DOHH2 (cell line): ENCODE measurements at regions not wholly inside any gene's neighbourhood (a gene's known extent, or its start where the extent isn't known, plus 50 kb on each side); places are given as distances from the start of the nearest gene placed in this dataset.

Source experiments
- H3F3A ChIP-seq: fragments of 200-600 bp; sonication (generic), shearing (Covaris generic); 2 replicates; pipeline ENCODE4 v1.6.0; 2016; ENCODE audit warnings: antibody characterized with exemption, mild to moderate bottlenecking; ENCODE audit not compliant: control insufficient read depth, insufficient read depth
- H3K27ac ChIP-seq: fragments of 200-600 bp; sonication (generic); 2 replicates; pipeline ENCODE4 v1.5.1; 2014; ENCODE audit warnings: low read depth, mild to moderate bottlenecking, low read length, moderate library complexity
- H3K27me3 ChIP-seq: fragments of 200-600 bp; sonication (generic); 2 replicates; pipeline ENCODE4 v1.6.1; 2014; ENCODE audit warnings: mild to moderate bottlenecking, low read length, mixed read lengths; ENCODE audit not compliant: control insufficient read depth
- H3K36me3 ChIP-seq: fragments of 200-600 bp; sonication (generic); 2 replicates; pipeline ENCODE4 v1.6.1; 2014; ENCODE audit warnings: mild to moderate bottlenecking, low read length, moderate library complexity, mixed read lengths; ENCODE audit not compliant: control insufficient read depth
- H3K4me1 ChIP-seq: fragments of 200-600 bp; sonication (generic); 2 replicates; pipeline ENCODE4 v1.6.1; 2014; ENCODE audit warnings: mild to moderate bottlenecking, low read length, mixed read lengths; ENCODE audit not compliant: control insufficient read depth
- H3K4me2 ChIP-seq: fragments of 200-600 bp; sonication (generic); 2 replicates; pipeline ENCODE4 v1.6.0; 2014; ENCODE audit warnings: mild to moderate bottlenecking, low read length, moderate library complexity
- H3K4me3 ChIP-seq: fragments of 200-600 bp; sonication (generic); 2 replicates; pipeline ENCODE4 v1.5.1; 2014; ENCODE audit warnings: mild to moderate bottlenecking, low read length, mixed read lengths
- H3K79me2 ChIP-seq: fragments of 200-600 bp; sonication (generic); 2 replicates; pipeline ENCODE4 v1.6.1; 2014; ENCODE audit warnings: mild to moderate bottlenecking, low read length, mixed read lengths; ENCODE audit not compliant: control insufficient read depth
- H3K9me2 ChIP-seq: fragments of 200-600 bp; sonication (generic); replicated peaks from 2 replicates; pipeline ENCODE4 v1.6.1; 2014; ENCODE audit warnings: mild to moderate bottlenecking, low read length, mixed read lengths; ENCODE audit not compliant: control insufficient read depth
- H3K9me3 ChIP-seq: fragments of 200-600 bp; sonication (generic); 2 replicates; pipeline ENCODE4 v1.6.1; 2014; ENCODE audit warnings: antibody characterized with exemption, low read length, mixed read lengths; ENCODE audit not compliant: control insufficient read depth, insufficient read depth
- H4K20me1 ChIP-seq: fragments of 200-600 bp; sonication (generic); 2 replicates; pipeline ENCODE4 v1.6.0; 2014; ENCODE audit warnings: low read depth, mild to moderate bottlenecking, antibody characterized with exemption, low read length, moderate library complexity; ENCODE audit not compliant: control insufficient read depth, insufficient read depth
- EZH2phosphoT487 ChIP-seq: fragments of 200-600 bp; sonication (generic); IDR thresholded peaks from 2 replicates; pipeline ENCODE4 v1.6.1; 2017; ENCODE audit warnings: borderline replicate concordance, mild to moderate bottlenecking, antibody characterized with exemption, low read length, moderate library complexity, mixed read lengths
- TF ChIP-seq, protein P1 (sequence below): fragments of 200-600 bp; sonication (generic); IDR thresholded peaks from one replicate; pipeline ENCODE4 v1.5.1; 2014; ENCODE audit warnings: antibody characterized with exemption, mild to moderate bottlenecking, low read depth, low read length; ENCODE audit not compliant: poor library complexity, severe bottlenecking

GRCh38 chr3:176479248-176479647 is 718.0 kb downstream of the TBL1XR1 start:
- Histone ChIP-seq H4K20me1 (no peaks in the 10 kb centered on the region), H3K4me2 (no peak overlapping the region), H3K79me2 (no peaks in the 10 kb centered on the region), H3F3A (no peaks in the 10 kb centered on the region), H3K9me3 (no peaks in the 10 kb centered on the region), H3K4me1 (no peaks in the 10 kb centered on the region), H3K36me3 (no peaks in the 10 kb centered on the region), H3K4me3 (no peak overlapping the region), H3K27me3 (no peaks in the 10 kb centered on the region), H3K9me2 (no peaks in the 10 kb centered on the region), H3K27ac (no peak overlapping the region)
- no peak for TF ChIP-seq EZH2phosphoT487
- TF ChIP-seq, protein P1, sequence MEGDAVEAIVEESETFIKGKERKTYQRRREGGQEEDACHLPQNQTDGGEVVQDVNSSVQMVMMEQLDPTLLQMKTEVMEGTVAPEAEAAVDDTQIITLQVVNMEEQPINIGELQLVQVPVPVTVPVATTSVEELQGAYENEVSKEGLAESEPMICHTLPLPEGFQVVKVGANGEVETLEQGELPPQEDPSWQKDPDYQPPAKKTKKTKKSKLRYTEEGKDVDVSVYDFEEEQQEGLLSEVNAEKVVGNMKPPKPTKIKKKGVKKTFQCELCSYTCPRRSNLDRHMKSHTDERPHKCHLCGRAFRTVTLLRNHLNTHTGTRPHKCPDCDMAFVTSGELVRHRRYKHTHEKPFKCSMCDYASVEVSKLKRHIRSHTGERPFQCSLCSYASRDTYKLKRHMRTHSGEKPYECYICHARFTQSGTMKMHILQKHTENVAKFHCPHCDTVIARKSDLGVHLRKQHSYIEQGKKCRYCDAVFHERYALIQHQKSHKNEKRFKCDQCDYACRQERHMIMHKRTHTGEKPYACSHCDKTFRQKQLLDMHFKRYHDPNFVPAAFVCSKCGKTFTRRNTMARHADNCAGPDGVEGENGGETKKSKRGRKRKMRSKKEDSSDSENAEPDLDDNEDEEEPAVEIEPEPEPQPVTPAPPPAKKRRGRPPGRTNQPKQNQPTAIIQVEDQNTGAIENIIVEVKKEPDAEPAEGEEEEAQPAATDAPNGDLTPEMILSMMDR: no peak

- no peaks in the 10 kb centered on the region for H3K27me3 ChIP-seq
- H3K4me2 ChIP-seq: no peak overlapping the region
- H4K20me1 ChIP-seq: no peaks in the 10 kb centered on the region
- H3K9me2 ChIP-seq: no peaks in the 10 kb centered on the region
- H3K4me1 ChIP-seq: no peaks in the 10 kb centered on the region
- no peak for TF ChIP-seq EZH2phosphoT487
- TF ChIP-seq, protein P1: no peak
- H3K79me2 ChIP-seq: no peaks in the 10 kb centered on the region
- H3F3A ChIP-seq: no peaks in the 10 kb centered on the region
- no peaks in the 10 kb centered on the region for H3K36me3 ChIP-seq
- no peaks in the 10 kb centered on the region for H3K9me3 ChIP-seq
- no peak overlapping the region for H3K27ac ChIP-seq
- no peak overlapping the region for H3K4me3 ChIP-seq
Observed at GRCh38 chr3:176469694-176470205, 727.5 kb downstream of the TBL1XR1 start.

DNA sequence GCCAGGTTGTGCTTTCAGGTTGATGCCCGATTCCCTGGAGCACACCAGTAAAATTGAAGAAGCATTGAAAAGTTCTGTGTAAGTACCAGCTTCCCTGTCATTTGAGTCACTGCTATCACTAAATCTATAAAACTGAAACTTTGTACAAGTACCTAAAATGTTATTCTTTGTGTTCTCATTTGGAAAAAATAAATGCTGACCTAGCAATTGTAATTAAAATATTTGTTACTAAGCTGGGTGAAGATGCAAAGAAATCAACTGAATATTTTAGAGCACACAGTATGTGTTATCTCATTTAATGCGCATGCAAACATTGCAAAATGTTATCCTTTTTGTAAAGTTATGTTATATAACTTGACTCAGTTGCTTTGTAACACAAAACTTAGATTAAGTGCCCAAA is 733.7 kb downstream of the TBL1XR1 start:
- Histone ChIP-seq H3K9me2 (no peaks in the 10 kb centered on the region), H3K27me3 (no peaks in the 10 kb centered on the region), H3K9me3 (no peaks in the 10 kb centered on the region), H3K4me3 (no peak overlapping the region), H3F3A (no peaks in the 10 kb centered on the region), H3K79me2 (no peaks in the 10 kb centered on the region), H3K36me3 (no peaks in the 10 kb centered on the region), H4K20me1 (no peaks in the 10 kb centered on the region), H3K4me1 (no peaks in the 10 kb centered on the region), H3K27ac (no peak overlapping the region), H3K4me2 (no peak overlapping the region)
- TF ChIP-seq EZH2phosphoT487: no peak
- TF ChIP-seq, protein P1: no peak

- Histone ChIP-seq H3K36me3 (no peaks in the 10 kb centered on the region), H3K9me3 (no peaks in the 10 kb centered on the region), H3K27me3 (no peaks in the 10 kb centered on the region), H3K9me2 (no peaks in the 10 kb centered on the region), H3K4me2 (no peak overlapping the region), H3F3A (no peaks in the 10 kb centered on the region), H3K4me3 (no peak overlapping the region), H4K20me1 (no peaks in the 10 kb centered on the region), H3K79me2 (no peaks in the 10 kb centered on the region), H3K4me1 (no peaks in the 10 kb centered on the region), H3K27ac (no peak overlapping the region)
- no peak for TF ChIP-seq EZH2phosphoT487
- TF ChIP-seq, protein P1: no peak
Observed at GRCh38 chr3:176447369-176447768, 749.9 kb downstream of the TBL1XR1 start.
